ENCODE measurements at regions not wholly inside any gene's neighbourhood (a gene's known extent, or its start where the extent isn't known, plus 50 kb on each side); places are given as distances from the start of the nearest gene placed in this dataset.

GRCh38 chr9:99591770-99592169 lies 229.9 kb upstream of the NR4A3 start:
- no peak overlapping the region for H3K27ac Mint-ChIP-seq
- peaks cover 13% of the 10 kb centered on the region for H3K27me3 Mint-ChIP-seq
- H3K4me1 Mint-ChIP-seq: peaks cover 11% of the 10 kb centered on the region
- no peaks in the 10 kb centered on the region for H3K36me3 Mint-ChIP-seq (ENCODE audit: low read depth)
- CTCF ChIA-PET: no interaction called here
- H3K9me3 Mint-ChIP-seq: no peaks in the 10 kb centered on the region
- no peak overlapping the region for H3K4me3 Mint-ChIP-seq
- no peak for DNase-seq
- POLR2A ChIA-PET: no interaction called here

GRCh38 chr9:99592834-99593574 lies 228.7 kb upstream of the NR4A3 start:
- ChIA-PET POLR2A (no interaction called here), CTCF (interaction anchor here (0.7 kb wide), 1 partner anchor 11 kb away, joined by 3 read pairs; no protein-coding TSS in a partner anchor)
- no peaks in the 10 kb centered on the region for H3K9me3 Mint-ChIP-seq
- peaks cover 11% of the 10 kb centered on the region for H3K4me1 Mint-ChIP-seq
- no peak for DNase-seq
- no peaks in the 10 kb centered on the region for H3K36me3 Mint-ChIP-seq (ENCODE audit: low read depth)
- H3K4me3 Mint-ChIP-seq: no peak overlapping the region
- no peak overlapping the region for H3K27ac Mint-ChIP-seq
- H3K27me3 Mint-ChIP-seq: peaks cover 17% of the 10 kb centered on the region

GRCh38 chr9:99593610-99594009 lies 228.1 kb upstream of the NR4A3 start:
- ChIA-PET CTCF (no interaction called here), POLR2A (no interaction called here)
- H3K27me3 Mint-ChIP-seq: peaks cover 17% of the 10 kb centered on the region
- DNase-seq: no peak
- H3K4me1 Mint-ChIP-seq: peaks cover 11% of the 10 kb centered on the region
- no peaks in the 10 kb centered on the region for H3K36me3 Mint-ChIP-seq (ENCODE audit: low read depth)
- H3K9me3 Mint-ChIP-seq: no peaks in the 10 kb centered on the region
- H3K27ac Mint-ChIP-seq: no peak overlapping the region
- no peak overlapping the region for H3K4me3 Mint-ChIP-seq

- CTCF ChIA-PET: no interaction called here
Observed at GRCh38 chr9:99594056-99594780, 227.5 kb upstream of the NR4A3 start.

GRCh38 chr9:99595796-99596195 lies 225.9 kb upstream of the NR4A3 start:
- POLR2A ChIA-PET: interaction anchor here (0.7 kb wide), 1 partner anchor 162 kb away, joined by 3 read pairs; no protein-coding TSS in a partner anchor
- Mint-ChIP-seq H3K27ac (no peak overlapping the region), H3K4me1 (peaks cover 11% of the 10 kb centered on the region), H3K4me3 (no peak overlapping the region), H3K9me3 (no peaks in the 10 kb centered on the region), H3K36me3 (ENCODE audit: low read depth) (no peaks in the 10 kb centered on the region), H3K27me3 (peaks cover 17% of the 10 kb centered on the region)
- CTCF ChIA-PET: no interaction called here
- peak; percentile 22 for DNase-seq

More at GRCh38 chr9:99594056-99594780, 227.5 kb upstream of the NR4A3 start:
- H3K27ac Mint-ChIP-seq: no peak overlapping the region
- DNase-seq: no peak
- H3K27me3 Mint-ChIP-seq: peaks cover 17% of the 10 kb centered on the region
- POLR2A ChIA-PET: no interaction called here
- H3K9me3 Mint-ChIP-seq: no peaks in the 10 kb centered on the region
- peaks cover 11% of the 10 kb centered on the region for H3K4me1 Mint-ChIP-seq
- no peak overlapping the region for H3K4me3 Mint-ChIP-seq
- H3K36me3 Mint-ChIP-seq (ENCODE audit: low read depth): no peaks in the 10 kb centered on the region

- no peaks in the 10 kb centered on the region for H3K9me3 Mint-ChIP-seq
- POLR2A ChIA-PET: no interaction called here
- no peaks in the 10 kb centered on the region for H3K4me1 Mint-ChIP-seq
- peaks cover 15% of the 10 kb centered on the region for H3K27me3 Mint-ChIP-seq
- CTCF ChIA-PET: no interaction called here
- no peak overlapping the region for H3K27ac Mint-ChIP-seq
- no peak for DNase-seq
- H3K36me3 Mint-ChIP-seq (ENCODE audit: low read depth): no peaks in the 10 kb centered on the region
- H3K4me3 Mint-ChIP-seq: no peak overlapping the region
Observed at GRCh38 chr9:99601571-99602111, 220.0 kb upstream of the NR4A3 start.

- peaks cover 11% of the 10 kb centered on the region for H3K27me3 Mint-ChIP-seq
- no peak overlapping the region for H3K27ac Mint-ChIP-seq
- H3K36me3 Mint-ChIP-seq (ENCODE audit: low read depth): no peaks in the 10 kb centered on the region
- POLR2A ChIA-PET: no interaction called here
- DNase-seq: no peak
- no peaks in the 10 kb centered on the region for H3K4me1 Mint-ChIP-seq
- H3K4me3 Mint-ChIP-seq: no peak overlapping the region
- no peaks in the 10 kb centered on the region for H3K9me3 Mint-ChIP-seq
- CTCF ChIA-PET: no interaction called here
Observed at GRCh38 chr9:99602854-99603253, 218.8 kb upstream of the NR4A3 start.

- CTCF ChIA-PET: no interaction called here
- no peaks in the 10 kb centered on the region for H3K4me1 Mint-ChIP-seq
Observed at GRCh38 chr9:99605016-99605743, 216.5 kb upstream of the NR4A3 start.

GRCh38 chr9:99606296-99606695 lies 215.4 kb upstream of the NR4A3 start:
- no peak overlapping the region for H3K27ac Mint-ChIP-seq
- CTCF ChIA-PET: no interaction called here

More at GRCh38 chr9:99605016-99605743, 216.5 kb upstream of the NR4A3 start:
- POLR2A ChIA-PET: no interaction called here
- no peak overlapping the region for H3K4me3 Mint-ChIP-seq
- no peak overlapping the region for H3K27ac Mint-ChIP-seq
- H3K9me3 Mint-ChIP-seq: no peaks in the 10 kb centered on the region
- H3K27me3 Mint-ChIP-seq: peaks cover 11% of the 10 kb centered on the region
- H3K36me3 Mint-ChIP-seq (ENCODE audit: low read depth): no peaks in the 10 kb centered on the region
- DNase-seq: no peak

GRCh38 chr9:99606957-99607356 lies 214.7 kb upstream of the NR4A3 start:
- Mint-ChIP-seq H3K27me3 (peaks cover 11% of the 10 kb centered on the region), H3K36me3 (ENCODE audit: low read depth) (no peaks in the 10 kb centered on the region), H3K9me3 (no peaks in the 10 kb centered on the region), H3K4me1 (no peaks in the 10 kb centered on the region), H3K27ac (no peak overlapping the region), H3K4me3 (no peak overlapping the region)
- CTCF ChIA-PET: no interaction called here
- POLR2A ChIA-PET: no interaction called here
- no peak for DNase-seq

More at GRCh38 chr9:99606296-99606695, 215.4 kb upstream of the NR4A3 start:
- H3K4me1 Mint-ChIP-seq: no peaks in the 10 kb centered on the region
- H3K4me3 Mint-ChIP-seq: no peak overlapping the region
- H3K9me3 Mint-ChIP-seq: no peaks in the 10 kb centered on the region
- no peaks in the 10 kb centered on the region for H3K36me3 Mint-ChIP-seq (ENCODE audit: low read depth)
- H3K27me3 Mint-ChIP-seq: peaks cover 11% of the 10 kb centered on the region
- POLR2A ChIA-PET: no interaction called here
- DNase-seq: no peak

- Mint-ChIP-seq H3K4me1 (no peaks in the 10 kb centered on the region), H3K4me3 (no peak overlapping the region), H3K27me3 (peaks cover 9% of the 10 kb centered on the region), H3K36me3 (ENCODE audit: low read depth) (no peaks in the 10 kb centered on the region), H3K9me3 (no peaks in the 10 kb centered on the region), H3K27ac (no peak overlapping the region)
- DNase-seq: no peak
- ChIA-PET CTCF (no interaction called here), POLR2A (no interaction called here)
Observed at GRCh38 chr9:99607842-99608448, 213.7 kb upstream of the NR4A3 start.

GRCh38 chr9:99614341-99614740 lies 207.3 kb upstream of the NR4A3 start:
- no peaks in the 10 kb centered on the region for H3K4me1 Mint-ChIP-seq
- DNase-seq: no peak
- H3K27ac Mint-ChIP-seq: no peak overlapping the region
- H3K27me3 Mint-ChIP-seq: no peaks in the 10 kb centered on the region
- H3K4me3 Mint-ChIP-seq: no peak overlapping the region
- POLR2A ChIA-PET: no interaction called here
- CTCF ChIA-PET: no interaction called here
- no peaks in the 10 kb centered on the region for H3K9me3 Mint-ChIP-seq
- no peaks in the 10 kb centered on the region for H3K36me3 Mint-ChIP-seq (ENCODE audit: low read depth)

- peaks cover 2% of the 10 kb centered on the region for H3K27me3 Mint-ChIP-seq
- DNase-seq: no peak
- ChIA-PET CTCF (no interaction called here), POLR2A (no interaction called here)
- no peaks in the 10 kb centered on the region for H3K9me3 Mint-ChIP-seq
- no peaks in the 10 kb centered on the region for H3K4me1 Mint-ChIP-seq
- H3K36me3 Mint-ChIP-seq (ENCODE audit: low read depth): no peaks in the 10 kb centered on the region
- H3K27ac Mint-ChIP-seq: no peak overlapping the region
- no peak overlapping the region for H3K4me3 Mint-ChIP-seq
Observed at GRCh38 chr9:99621040-99621439, 200.6 kb upstream of the NR4A3 start.

Data from activated CD4-positive, alpha-beta T cell treated with anti-CD3 and anti-CD28 coated beads, Interleukin-2, amount 10 ng/mL, durations not matched to agents 7 days and 5 days (primary cell).